HepG2 (cell line): ENCODE measurements at regions not wholly inside any gene's neighbourhood (a gene's known extent, or its start where the extent isn't known, plus 50 kb on each side); places are given as distances from the start of the nearest gene placed in this dataset.
"Not testable (repeated sequence)": the region's sequence is repeated elsewhere in the genome, so short reads cannot be mapped to it uniquely, and the experiment has no call there.

Source experiments
- ATAC-seq: fragments of 200-7000 bp; cut with Tn5 transposase; 3 replicates; pipeline ENCODE4 v1.9.1; 2020; ENCODE audit warnings: mild to moderate bottlenecking, moderate library complexity
- BruUV-seq: library from RNA; stranded (reverse); fragments of 400-500 nt; replicated peaks from 2 replicates; lab custom pipeline; 2021; lab: Mats Ljungman, UMichigan
- CTCF ChIA-PET: fragments of 300-600 bp; formaldehyde crosslinking; extraction: SDS; loops from one replicate; lab custom pipeline; 2021; ENCODE audit warnings: low total read pairs, inconsistent platforms, low intra/inter-chr PET ratio; lab: Yijun Ruan, JAX
- POLR2A ChIA-PET: fragments of 350-600 bp; sonication (Branson Sonifier 250); formaldehyde crosslinking; loops from one replicate; lab custom pipeline; 2020; ENCODE audit warnings: antibody characterized with exemption, inconsistent platforms; lab: Yijun Ruan, JAX
- DNase-seq: peaks from one replicate; pipeline ENCODE4 v3.0.0-alpha.2; 2015; ENCODE audit warnings: low spot score
- FAIRE-seq: peaks from 3 replicates; lab custom pipeline; 2011; peaks lifted over from hg19 to GRCh38; lab: Jason Lieb, UNC
- H2AFZ ChIP-seq: one replicate; pipeline ENCODE4 v1.6.1; 2011; ENCODE audit warnings: low read length, inconsistent platforms
- H3K27ac ChIP-seq: fragments of 300-600 bp; 3 replicates; pipeline ENCODE4 v1.8.0; 2011; ENCODE audit warnings: mixed run types, mild to moderate bottlenecking, mixed read lengths, low read length, inconsistent platforms; ENCODE audit not compliant: insufficient read depth; ENCODE audit errors: extremely low read length
- H3K27me3 ChIP-seq, 2 experiments: fragments of 200-600 bp in 1 of 2; 2 replicates in 1 of 2; 3 replicates in 1 of 2; pipeline versions ENCODE4 v1.6.0 to v1.8.0; 2011; ENCODE audit warnings: low read length in 2 of 2, mild to moderate bottlenecking in 2 of 2, moderate library complexity in 2 of 2, inconsistent platforms in 1 of 2; ENCODE audit not compliant: insufficient read depth in 2 of 2, control insufficient read depth in 1 of 2
- H3K36me3 ChIP-seq, 2 experiments: fragments of 200-600 bp in 1 of 2; replicated peaks in 1 of 2; 2 replicates in 1 of 2; 3 replicates in 1 of 2; pipeline versions ENCODE4 v1.5.1 to v1.8.0; 2011; ENCODE audit warnings: low read length in 2 of 2, inconsistent platforms in 1 of 2; ENCODE audit not compliant: insufficient read depth in 2 of 2, control insufficient read depth in 1 of 2
- H3K4me1 ChIP-seq: 2 replicates; pipeline ENCODE4 v1.5.1; 2012; ENCODE audit warnings: low read length, inconsistent platforms; ENCODE audit not compliant: insufficient read depth
- H3K4me2 ChIP-seq: 2 replicates; pipeline ENCODE4 v1.6.0; 2011; ENCODE audit warnings: low read depth, low read length, inconsistent platforms
- H3K4me3 ChIP-seq, 3 experiments: fragments of 200-600 bp in 1 of 3; sonication (generic), shearing (Covaris generic) in 1 of 3; replicated peaks in 1 of 3; 2 replicates each; pipeline ENCODE4 v1.5.1; 2011 to 2016; ENCODE audit warnings: low read length in 3 of 3, inconsistent platforms in 2 of 3, low read depth in 2 of 3, mild to moderate bottlenecking in 2 of 3, control low read depth in 1 of 3, mixed read lengths in 1 of 3; ENCODE audit not compliant: insufficient read depth in 1 of 3
- H3K79me2 ChIP-seq: one replicate; pipeline ENCODE4 v1.6.1; 2011; ENCODE audit warnings: low read length, inconsistent platforms; ENCODE audit not compliant: insufficient read depth
- H3K9ac ChIP-seq: 2 replicates; pipeline ENCODE4 v1.6.0; 2011; ENCODE audit warnings: mild to moderate bottlenecking, low read depth, low read length, inconsistent platforms; ENCODE audit not compliant: insufficient read depth
- H3K9me3 ChIP-seq: 2 replicates; pipeline ENCODE4 v1.5.1; 2012; ENCODE audit warnings: mild to moderate bottlenecking, low read length
- H4K20me1 ChIP-seq: 2 replicates; pipeline ENCODE4 v1.6.0; 2011; ENCODE audit warnings: inconsistent platforms, mild to moderate bottlenecking, low read length, moderate library complexity; ENCODE audit not compliant: insufficient read depth
- ATF7 ChIP-seq, 2 experiments: fragments of 450-650 bp in 1 of 2; sonication (generic) in 1 of 2; formaldehyde crosslinking in 1 of 2; IDR thresholded peaks; 2 replicates each; pipeline versions ENCODE4 v1.4.0 to v1.6.1; 2016 to 2020; ENCODE audit warnings: antibody characterized with exemption in 1 of 2, mild to moderate bottlenecking in 1 of 2, missing genetic modification reagents in 1 of 2
- ZNF24 ChIP-seq: fragments of 450-650 bp; IDR thresholded peaks from 2 replicates; pipeline ENCODE4 v1.6.1; 2017; ENCODE audit warnings: antibody characterized with exemption, mild to moderate bottlenecking
- WGBS: methylation state at CpG from one replicate; pipeline ENCODE4 v1.1.6; 2017; ENCODE audit warnings: low lambda C conversion rate; 5-methylcytosine and 5-hydroxymethylcytosine counted together
- in situ Hi-C: cut with HindIII; loops from 2 replicates; pipeline ENCODE4 v1.10.0; 2017; ENCODE audit warnings: low pct_unique_long_range_greater_than_20kb; ENCODE audit not compliant: extremely low pct_ligation_motif_present
- intact Hi-C: fragments of 100-400 bp; cut with micrococcal nuclease; formaldehyde crosslinking; loops from one replicate; pipeline ENCODE4 v1.10.0; 2022; ENCODE audit not compliant: unreplicated experiment

DNA sequence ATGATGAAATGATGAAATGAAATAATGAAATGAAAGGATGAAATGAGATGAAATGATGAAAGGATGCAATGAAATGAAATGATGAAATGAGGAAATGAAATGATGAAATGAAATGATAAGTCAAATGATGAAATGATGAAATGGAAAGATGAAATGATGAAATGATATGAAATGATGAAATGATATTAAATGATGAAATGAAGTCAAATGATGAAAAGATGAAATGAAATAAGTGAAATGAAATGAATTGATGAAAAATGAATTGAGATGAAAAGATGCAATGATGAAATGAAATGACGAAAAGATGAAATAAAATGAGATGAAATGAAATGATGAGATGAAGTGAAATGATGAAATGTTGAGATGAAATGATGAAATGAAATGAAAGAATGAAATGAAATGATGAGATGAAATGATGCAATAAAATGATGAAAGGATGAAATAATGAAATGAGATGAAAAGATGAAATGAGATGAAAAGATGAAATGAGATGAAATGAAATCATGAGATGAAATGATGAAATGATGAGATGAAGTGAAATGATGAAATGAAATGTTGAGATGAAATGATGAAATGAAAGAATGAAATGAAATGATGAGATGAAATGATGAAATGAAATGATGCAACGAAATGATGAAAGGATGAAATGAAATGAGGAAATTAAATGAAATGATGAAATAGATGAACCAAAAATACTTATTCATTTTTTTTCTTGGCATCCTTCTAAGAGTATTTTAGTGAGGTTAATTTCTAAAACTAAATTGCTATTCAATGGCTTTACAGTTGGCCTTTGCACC is 139.8 kb upstream of the ERV3-1 start:
- FAIRE-seq: not testable (repeated sequence)

DNA sequence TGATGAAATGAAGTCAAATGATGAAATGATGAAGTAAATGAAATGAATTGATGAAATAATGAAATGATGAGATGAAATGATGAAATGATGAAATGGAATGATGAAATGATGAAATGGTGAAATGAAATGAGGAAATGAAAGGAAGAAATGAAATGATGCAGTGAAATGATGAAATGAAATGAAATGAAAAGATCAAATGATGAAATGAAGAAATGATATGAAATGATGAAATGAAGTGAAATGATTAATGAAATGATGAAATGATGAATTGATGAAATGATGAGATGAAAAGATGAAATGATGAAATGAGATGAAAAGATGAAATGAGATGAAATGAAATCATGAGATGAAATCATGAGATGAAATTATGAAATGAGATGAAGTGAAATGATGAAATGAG is 139.2 kb upstream of the ERV3-1 start:
- H3K4me2 ChIP-seq, H3K4me1 ChIP-seq, CTCF ChIA-PET, H3K9me3 ChIP-seq, intact Hi-C loops, POLR2A ChIA-PET, H3K79me2 ChIP-seq, H3K27me3 ChIP-seq, H4K20me1 ChIP-seq, ATAC-seq, FAIRE-seq, H3K4me3 ChIP-seq, DNase-seq, H3K27ac ChIP-seq, H3K36me3 ChIP-seq, H3K9ac ChIP-seq, in situ Hi-C loops, H2AFZ ChIP-seq, BruUV-seq: not testable (repeated sequence)

More for the DNA sequence above, 139.8 kb upstream of the ERV3-1 start:
- DNase-seq; H3K4me2 ChIP-seq; BruUV-seq; H4K20me1 ChIP-seq; H3K27me3 ChIP-seq; H3K79me2 ChIP-seq; H3K9me3 ChIP-seq; H2AFZ ChIP-seq; H3K36me3 ChIP-seq; CTCF ChIA-PET; H3K4me1 ChIP-seq; H3K4me3 ChIP-seq; in situ Hi-C loops; POLR2A ChIA-PET; ATAC-seq; H3K9ac ChIP-seq; H3K27ac ChIP-seq; intact Hi-C loops; TF ChIP-seq ATF7 (CRISPR knock-in tag; IDR thresholded peaks at IDR 0.05): not testable (repeated sequence)
- TF ChIP-seq ATF7 (IDR thresholded peaks at IDR 0.05) (peak; percentile 88), ZNF24 (peak; percentile 82)
- 2% methylated on average over 2 of the region's 2 CpGs for WGBS
